COLO829 (cell line): ENCODE measurements at regions not wholly inside any gene's neighbourhood (a gene's known extent, or its start where the extent isn't known, plus 50 kb on each side); places are given as distances from the start of the nearest gene placed in this dataset.
"Not testable (repeated sequence)": the region's sequence is repeated elsewhere in the genome, so short reads cannot be mapped to it uniquely, and the experiment has no call there.

Experiments used
- DNase-seq: peaks from one replicate; pipeline ENCODE4 v3.0.0; 2012; ENCODE audit warnings: low spot score

DNA sequence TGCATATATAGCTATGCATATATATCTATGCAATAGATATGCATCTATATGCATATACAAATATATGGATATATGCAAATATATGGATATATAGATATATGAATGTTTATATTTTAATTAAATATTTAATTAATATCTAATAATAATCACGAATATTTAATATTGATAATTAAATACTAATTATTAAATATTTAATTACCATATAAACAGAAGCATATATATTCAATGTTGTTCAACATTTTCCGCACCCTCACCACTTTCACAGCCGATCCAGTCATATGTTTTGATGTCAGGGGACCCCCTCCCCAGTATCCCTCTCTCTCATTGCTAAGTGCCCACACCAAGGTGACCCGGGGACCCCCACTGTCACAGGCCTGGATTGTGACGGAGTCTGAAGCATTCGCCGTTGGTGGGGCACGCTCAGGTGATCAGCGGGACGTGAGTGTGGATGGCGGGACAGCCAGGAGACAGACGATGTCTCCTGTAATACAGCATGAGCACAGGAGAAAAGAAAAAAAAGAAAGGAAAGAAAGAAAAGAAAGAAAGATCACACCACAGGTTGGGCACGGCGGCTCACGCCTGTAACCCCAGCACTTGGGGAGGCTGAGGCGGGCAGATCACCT is 199.7 kb downstream of the CRLF2 start:
- DNase-seq = no peak

DNA sequence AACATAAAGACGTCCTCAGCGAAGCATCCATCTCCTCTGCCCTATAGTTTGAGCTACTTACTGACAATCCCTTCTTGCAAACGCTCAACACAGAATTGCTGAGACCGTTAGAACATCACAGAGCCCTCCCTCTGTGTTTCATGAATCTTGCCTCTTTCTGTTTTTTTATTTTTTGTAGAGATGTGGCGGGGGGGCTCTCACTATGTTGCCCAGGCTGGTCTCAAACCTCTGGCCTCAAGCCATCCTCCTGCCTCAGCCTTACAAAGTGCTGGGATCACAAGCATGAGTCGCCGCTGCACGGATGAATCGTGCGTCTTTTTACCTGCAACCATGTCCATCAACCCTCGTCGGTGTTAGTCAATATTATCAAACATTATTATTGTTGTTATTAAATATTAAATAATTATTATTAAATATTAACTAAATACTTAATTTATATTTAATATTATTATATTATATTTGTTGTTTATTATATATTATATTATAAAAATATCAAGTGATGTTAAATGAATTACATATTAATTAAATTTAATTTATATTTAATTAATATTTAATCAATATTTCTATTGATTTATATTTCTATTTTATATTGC is 200.7 kb downstream of the CRLF2 start:
- DNase-seq = no peak

DNA sequence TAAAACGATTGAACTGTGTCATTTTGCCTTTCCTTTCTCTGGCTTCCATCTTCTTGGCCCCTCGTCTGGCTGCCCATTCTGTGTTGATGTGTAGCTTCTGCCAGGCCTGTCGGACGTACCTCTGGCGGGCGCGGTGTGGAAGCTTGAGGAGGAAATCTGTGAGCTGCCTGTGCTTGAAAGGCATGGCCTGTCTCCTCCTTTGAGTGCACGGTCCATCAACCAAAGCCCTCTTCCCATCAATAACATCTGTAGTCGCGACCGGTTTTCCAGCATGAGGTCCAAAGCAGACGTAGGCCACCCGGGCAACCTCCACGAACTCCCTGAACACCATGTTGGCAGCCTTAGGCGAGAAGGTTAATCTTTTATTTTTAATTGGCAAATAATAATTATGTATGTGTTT is 202.7 kb downstream of the CRLF2 start:
- no peak for DNase-seq

DNA sequence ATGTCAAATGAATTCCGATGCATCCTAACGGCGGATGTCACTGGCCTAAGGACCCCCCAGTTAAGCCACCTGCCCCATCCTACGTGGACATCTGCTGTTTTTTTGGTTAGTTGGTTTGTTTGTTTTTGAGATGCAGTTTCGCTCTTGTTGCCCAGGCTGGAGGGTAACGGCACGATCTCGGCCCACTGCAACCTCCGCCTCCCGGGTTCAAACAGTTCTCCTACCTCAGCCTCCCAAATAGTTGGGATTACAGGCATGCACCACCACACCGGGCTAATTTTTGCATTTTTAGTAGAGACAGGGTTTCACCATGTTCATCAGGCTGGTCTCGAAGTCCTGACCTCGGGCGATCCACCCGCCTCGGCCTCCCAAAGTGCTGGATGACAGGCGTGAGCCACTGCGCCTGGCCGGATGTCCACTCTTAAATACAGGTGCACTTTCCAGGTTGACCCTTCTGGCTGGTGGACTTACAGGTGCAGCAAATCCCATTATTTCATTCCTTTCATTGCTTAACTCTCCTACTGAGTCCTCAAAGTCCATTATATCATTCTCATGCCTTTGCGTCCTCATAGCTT is 206.2 kb downstream of the CRLF2 start:
- no peak for DNase-seq

DNA sequence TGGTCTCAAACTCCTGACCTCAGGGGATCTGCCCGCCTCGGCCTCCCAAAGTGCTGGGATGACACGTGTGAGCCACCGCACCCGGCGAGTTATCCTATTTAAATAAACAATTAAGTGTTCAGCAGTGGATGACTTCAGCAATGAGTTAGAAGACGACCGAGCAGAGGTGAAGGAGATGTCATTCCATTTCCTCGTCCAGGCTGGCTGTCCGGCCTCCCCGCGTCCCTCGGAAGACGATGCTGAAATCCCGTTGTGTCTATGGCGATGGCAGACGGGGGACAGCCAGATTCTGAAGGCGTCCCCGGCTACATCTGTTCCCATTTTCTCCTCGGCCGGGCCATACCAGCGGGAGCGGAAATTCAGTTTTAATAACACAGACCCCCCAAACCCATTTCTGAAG is 209.8 kb downstream of the CRLF2 start:
- no peak for DNase-seq

DNA sequence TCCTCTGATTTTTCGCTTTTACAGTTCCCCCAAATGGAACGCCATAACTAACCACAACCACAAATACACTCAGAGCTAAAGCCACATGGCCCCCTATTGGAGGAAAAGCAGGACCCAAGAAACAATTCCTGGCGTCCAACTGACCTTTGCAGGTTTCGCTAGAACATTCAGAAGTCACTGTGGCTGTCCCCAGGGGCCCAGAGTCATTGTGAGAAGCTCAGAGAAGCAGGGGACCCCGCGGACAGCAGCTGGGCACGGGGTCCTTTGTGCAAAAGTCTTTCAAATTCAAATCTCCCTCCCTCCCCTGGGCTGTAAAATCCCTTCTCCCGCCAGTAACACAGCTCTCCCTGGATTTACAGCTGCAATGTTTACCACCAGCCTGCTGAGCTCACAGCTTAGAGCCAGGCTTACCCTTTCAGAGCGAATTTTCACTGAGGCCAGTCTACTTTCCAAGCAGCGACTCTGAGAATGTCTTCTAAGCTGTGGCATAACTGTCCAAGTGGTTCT is 214.8 kb downstream of the CRLF2 start:
- DNase-seq = no peak

DNA sequence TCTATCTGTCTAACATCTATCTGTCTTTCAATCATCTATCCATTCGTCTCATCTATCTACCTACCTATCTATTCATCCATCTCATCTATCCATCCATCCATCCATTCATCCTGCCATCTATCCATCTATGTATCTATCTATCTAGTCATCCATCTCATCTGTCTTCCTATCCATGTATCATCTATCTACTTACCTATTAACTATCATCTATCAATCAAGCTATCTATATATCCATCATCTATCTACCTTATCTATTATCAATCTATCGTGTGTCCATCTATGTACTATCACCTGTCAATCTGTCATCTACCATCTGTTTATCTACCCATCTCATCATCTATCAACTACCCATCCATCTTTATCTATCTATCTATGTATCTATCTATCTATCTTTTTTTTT is 217.7 kb downstream of the CRLF2 start:
- no peak for DNase-seq

DNA sequence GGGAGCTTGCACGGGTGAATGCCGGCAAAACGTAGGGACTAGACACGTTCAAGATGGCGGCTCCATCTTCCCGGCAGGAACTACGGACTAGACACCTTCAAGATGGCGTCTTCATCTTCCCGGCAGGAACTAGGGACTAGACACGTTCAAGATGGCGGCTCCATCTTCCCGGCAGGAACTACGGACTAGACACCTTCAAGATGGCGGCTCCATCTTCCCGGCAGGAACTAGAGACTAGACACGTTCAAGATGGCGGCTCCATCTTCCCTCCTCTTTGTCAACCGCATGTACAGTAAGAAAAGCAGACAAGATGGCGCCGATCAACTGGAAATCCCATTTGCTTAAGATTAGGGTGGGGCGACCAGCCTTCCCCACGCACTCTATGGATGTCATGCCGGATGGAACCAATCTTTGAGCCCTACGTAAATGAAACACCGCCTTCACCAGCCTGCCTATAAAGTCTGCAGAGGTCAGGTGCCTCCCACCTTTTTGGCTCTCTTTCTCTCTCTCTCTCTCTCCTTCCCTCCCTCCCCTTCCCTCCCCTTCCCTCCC is 222.4 kb downstream of the CRLF2 start:
- DNase-seq = peak; percentile 14

DNA sequence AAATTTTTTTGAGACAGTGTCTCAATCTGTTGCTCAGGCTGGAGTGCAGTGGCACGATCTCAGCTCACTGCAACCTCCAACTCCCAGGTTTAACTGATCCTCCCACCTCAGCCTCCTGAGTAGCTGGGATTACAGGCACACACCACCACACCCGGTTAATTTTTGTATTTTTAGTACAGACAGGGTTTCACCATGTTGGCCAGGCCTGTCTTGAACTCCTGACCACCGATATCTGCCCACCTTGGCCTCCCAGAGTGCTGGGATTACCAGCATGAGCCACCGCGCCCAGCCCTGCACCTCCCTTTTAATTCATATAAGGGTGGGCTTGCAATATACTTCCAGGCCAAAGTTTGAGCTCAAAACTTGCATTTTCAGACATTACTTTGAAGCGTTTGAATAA is 223.9 kb downstream of the CRLF2 start:
- not testable (repeated sequence) for DNase-seq

DNA sequence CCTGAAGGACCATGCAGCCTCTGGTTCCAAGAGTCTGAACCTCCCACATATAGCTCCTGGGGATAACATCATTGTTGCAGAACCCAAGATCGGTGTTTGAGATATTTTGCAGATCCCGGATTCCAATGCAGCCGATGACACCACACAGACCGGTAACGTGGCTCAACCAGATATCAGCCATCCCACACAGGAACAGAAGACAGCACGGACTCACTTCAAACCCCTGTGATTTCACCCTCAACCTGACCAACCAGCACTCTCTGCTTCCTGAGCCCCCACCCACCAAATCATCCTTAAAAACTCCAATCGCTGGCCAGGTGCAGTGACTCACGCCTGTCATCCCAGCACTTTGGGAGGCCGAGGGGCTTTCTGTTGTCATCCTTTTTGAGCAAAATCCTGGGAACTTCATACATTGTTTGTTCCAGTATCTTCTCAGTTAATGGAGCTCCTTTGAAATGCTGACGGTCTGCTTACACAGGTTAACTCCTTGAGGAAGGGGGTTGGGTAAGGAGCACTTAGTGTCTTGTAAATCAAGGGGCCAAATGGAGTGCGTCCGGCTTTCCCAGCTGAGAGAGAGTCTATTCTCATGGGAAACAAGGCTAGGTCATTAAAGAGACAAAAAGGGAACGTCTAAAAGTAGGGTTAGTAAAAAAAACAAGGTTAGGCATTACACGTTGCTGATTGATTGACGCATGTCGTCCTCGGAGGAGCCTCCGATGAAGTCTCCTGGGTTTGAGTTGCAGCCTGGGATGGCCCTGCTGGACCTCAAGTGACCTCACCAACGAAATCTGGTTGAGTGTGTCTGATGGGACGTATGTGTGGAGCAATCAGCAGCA is 230.4 kb downstream of the CRLF2 start:
- DNase-seq = no peak

DNA sequence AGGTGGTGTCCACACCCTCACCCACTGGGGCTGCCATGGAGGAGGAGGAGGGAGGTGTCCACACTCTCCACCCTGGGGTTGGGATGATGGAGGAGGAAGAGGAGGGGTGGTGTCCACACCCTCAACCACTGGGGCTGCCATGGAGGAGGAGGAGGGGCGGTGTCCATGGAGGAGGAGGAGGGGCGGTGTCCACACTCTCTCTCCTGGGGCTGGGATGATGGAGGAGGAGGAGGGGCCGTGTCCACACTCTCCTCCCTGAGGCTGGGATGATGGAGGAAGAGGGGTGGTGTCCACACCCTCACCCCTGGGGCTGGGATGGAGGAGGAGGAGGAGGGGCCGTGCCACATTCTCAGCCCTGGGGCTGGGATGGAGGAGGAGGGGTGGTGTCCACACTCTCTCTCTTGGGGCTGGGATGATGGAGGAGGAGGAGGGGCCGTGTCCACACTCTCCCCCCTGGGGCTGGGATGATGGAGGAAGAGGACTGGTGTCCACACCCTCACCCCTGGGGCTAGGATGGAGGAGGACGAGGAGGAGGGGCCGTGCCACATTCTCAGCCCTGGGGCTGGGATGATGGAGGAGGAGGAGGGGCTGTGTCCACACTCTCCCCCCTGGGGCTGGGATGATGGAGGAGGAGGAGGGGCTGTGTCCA is 231.7 kb downstream of the CRLF2 start:
- DNase-seq = no peak

DNA sequence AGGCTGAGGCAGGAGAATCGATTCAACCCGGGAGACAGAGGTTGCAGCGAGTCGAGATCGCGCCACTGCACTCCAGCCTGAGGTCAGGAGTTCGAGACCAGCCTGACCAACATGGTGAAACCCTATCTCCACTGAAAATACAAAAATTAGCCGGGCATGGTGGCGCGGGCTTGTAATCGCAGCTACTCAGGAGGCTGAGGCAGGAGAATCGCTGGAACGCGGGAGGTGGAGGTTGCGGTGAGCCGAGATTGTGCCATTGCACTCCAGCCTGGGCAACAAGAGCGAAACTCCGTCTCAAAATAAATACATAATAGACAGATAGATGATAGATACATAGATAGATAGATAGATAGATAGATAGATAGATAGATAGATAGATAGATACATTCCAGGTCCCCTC is 233.3 kb downstream of the CRLF2 start:
- DNase-seq = not testable (repeated sequence)

DNA sequence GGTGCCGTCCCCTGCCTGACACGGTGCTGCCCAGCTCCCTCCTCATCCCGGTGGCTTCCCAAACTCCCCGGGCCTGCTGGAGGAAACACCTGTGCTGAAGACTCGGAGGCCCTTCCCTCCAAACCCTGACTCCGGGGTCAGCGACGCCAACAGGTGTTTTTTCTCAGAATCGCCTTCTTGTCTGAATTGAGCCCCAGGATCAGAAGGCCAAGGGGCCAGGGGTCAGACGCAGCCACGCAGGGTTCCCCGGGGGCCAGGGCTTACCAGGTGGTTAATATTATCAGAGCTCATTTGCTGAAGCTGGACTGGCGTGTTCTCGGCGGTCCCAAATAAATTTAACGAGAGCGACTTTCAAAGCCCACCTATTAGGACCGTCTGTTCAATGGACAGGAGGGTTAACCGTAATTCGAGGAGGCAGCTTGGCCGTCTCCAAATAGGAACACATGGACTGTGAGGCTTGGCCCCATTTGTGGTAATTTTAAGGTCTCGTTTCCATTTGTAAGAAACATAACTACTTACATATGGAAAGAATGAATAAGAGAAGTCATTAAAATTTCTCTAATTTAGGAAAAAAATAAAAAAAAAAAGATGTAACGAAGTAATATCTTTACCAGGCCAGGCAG is 239.3 kb downstream of the CRLF2 start:
- DNase-seq = no peak

DNA sequence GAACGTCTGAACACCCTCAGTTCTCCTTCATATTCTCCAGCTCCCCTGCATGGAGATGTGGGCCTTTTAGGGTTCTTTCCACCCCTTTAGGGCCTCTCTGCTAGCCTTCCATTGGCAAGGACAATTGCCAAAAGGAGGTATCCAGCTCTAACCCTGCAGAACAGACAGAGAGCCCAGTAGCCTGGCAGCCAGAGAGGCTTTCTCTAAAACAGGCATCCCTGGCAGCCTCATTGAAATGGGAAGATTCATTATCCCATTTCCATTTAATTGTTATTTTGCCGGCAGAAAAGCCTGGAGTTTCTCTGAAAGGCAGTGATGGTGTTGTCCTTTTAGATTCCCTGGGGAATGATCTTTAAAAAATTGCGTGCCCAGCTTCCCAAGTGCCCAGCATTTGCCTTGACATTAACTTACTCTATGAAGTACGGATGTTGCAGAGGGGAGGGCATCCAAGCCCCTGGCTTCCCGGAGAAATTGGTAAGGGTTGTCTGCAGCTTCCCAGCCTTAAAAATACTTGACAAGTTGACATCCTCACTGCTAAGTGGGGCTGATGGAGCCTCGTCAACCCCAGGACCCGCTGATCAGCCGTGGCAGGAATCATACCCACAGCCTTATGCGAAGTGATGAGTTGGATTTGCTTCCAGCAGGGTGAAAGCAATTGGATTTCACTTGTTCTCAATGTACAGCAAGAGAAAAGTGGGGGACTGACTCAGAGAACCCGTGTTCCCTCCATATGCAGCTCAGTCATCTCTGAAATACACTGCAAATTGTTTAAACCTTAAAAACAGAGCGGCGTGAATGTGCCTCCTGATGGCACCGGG is 244.1 kb downstream of the CRLF2 start:
- no peak for DNase-seq

DNA sequence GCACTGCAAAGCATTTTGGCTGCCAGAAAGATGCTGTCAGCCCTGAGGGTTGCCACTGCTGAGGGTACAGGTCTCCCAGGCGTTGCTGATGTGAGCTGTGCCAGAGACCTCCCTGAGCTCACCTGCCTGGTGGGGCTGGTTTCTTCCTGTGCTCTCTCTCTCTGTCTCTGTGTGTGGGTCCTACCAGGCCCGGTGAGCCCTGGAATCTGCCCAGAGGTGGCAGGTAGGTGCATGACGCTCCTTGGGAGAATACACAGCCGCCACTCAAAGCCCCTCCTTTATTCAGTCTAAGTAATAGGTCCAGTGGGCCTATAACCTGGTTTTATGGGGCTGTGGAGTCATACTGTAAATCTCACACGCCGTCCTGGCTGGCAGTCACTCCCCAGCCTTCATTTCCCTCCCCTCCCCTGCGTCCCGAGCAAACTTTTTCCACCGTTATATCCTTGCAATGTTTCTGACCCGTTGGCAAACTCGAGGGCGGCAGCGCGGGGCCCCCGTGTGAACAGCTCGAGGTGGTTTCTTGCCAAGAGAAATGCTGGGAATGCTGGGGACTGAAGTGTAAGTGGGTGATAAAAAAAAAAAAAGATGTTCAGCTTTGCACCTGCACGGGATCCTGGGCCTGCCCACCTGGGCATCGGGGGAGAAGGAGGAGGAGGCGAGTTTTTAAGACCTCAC is 245.9 kb downstream of the CRLF2 start:
- DNase-seq = no peak

DNA sequence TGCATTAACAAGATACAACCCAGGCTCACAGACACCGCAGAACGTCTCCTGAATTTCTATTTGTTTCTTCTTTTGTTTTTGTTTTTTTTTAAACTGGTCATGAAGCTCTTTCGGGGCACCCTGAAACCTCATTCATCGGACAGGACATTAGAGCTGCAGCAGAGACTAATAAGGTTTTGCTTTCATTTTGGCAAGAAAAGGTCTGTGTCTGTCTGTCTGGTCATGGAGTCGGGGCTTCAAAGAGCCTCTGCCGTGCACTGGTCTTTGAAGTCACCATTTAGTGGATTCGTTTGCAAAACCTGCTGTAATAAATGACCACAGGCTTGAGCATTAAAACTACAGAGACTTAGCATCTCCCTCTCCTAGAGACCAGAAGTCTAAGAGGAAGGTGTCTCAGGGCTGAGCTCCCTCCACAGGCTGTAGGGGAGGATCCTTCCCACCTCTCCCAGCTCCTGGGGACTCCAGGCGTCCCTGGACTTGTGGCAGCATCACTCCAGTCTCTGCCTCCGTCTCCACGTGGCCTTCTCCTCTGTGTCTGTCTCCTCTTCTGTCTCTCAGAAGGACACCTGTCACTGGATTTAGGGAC is 247.5 kb downstream of the CRLF2 start:
- DNase-seq = no peak

DNA sequence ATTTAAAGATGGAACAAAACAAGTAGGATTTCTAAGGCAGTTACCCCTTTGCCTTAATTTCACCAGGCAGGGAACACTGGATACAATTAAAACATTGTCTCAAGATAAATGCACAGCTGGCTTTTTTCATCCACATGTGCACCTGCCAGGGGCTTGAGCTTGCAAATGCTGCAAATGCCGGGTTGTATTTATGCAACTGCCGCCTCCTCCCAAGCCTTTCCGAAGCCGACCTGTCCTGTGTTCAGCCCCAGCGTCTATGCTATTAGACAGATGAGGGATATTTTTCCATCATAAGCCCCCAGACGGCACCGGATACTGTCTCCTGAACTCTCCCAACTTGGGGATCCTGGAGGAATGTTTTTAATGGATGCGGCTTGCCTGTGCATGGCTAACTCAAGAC is 251.6 kb downstream of the CRLF2 start:
- DNase-seq = no peak

DNA sequence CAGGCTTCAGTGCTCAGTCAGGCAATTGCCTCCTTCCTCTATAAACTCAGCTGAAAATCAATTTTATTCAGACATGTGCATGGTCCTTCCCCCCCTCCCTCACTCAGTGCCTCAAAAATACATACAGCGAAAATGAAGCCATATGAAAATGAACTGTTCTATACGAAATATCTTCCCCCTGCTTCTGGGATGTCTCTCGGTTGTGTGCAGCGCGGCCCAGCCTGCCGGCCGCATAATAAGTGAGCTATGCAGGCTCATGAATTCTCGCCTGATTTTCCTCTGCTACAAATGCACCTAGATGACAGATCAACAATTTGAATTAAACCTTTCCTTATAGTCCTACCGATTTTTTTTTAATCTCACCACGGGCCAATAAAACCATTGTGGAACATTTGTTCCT is 252.9 kb downstream of the CRLF2 start:
- no peak for DNase-seq

DNA sequence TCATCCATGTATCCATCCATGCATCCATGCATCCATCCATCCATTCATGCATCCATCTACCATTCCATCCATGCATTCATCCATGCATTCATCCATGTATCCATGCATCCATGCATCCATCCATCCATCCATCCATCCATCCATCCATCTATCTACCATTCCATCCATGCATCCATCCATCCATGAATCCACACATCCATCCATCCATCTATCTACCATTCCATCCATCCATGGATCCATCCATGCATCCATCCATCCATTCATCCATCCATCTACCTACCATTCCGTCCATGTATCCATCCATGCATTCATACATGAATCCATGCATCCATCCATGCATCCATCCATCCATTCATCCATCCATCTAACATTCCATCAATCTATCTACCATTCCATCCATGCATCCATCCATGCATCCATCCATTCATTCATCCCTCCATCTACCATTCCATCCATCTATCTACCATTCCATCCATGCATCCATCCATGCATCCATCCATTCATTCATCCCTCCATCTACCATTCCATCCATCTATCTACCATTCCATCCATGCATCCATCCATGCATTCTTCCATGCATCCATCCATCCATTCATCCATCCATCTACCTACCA is 257.2 kb downstream of the CRLF2 start:
- not testable (repeated sequence) for DNase-seq
